PC-3 (cell line): ENCODE measurements at regions not wholly inside any gene's neighbourhood (a gene's known extent, or its start where the extent isn't known, plus 50 kb on each side); places are given as distances from the start of the nearest gene placed in this dataset.

Source experiments
- ATAC-seq: fragments of 200-7000 bp; cut with Tn5 transposase; 2 replicates; pipeline ENCODE4 v1.9.1; 2020; ENCODE audit warnings: mild to moderate bottlenecking, moderate library complexity
- BruUV-seq: library from RNA; stranded (reverse); fragments of 400-500 nt; replicated peaks from 2 replicates; lab custom pipeline; 2021; lab: Mats Ljungman, UMichigan
- CTCF ChIA-PET: fragments of 300-600 bp; sonication (Branson Sonifier 250); formaldehyde crosslinking; loops from one replicate; lab custom pipeline; 2022; ENCODE audit warnings: antibody characterized with exemption; lab: Charles Lee
- POLR2A ChIA-PET: fragments of 300-600 bp; sonication (Branson Sonifier 250); formaldehyde crosslinking; loops from one replicate; lab custom pipeline; 2022; ENCODE audit warnings: antibody characterized with exemption; ENCODE audit not compliant: unreplicated experiment; lab: Charles Lee
- DNase-seq: peaks from one replicate; pipeline ENCODE4 v3.0.0-alpha.2; 2015
- H2AFZ ChIP-seq: fragments of 300-600 bp; sonication (generic); 2 replicates; pipeline ENCODE4 v1.6.0; 2016; ENCODE audit warnings: antibody characterized with exemption, low read length
- H3F3A ChIP-seq: fragments of 300-600 bp; sonication (generic); one replicate; pipeline ENCODE4 v1.6.0; 2017; ENCODE audit warnings: antibody characterized with exemption, low read length, control low read depth, mild to moderate bottlenecking; ENCODE audit not compliant: unreplicated experiment
- H3K27ac ChIP-seq: fragments of 300-600 bp; sonication (generic); 2 replicates; pipeline ENCODE4 v1.5.1; 2016; ENCODE audit warnings: mild to moderate bottlenecking, low read length
- H3K27me3 ChIP-seq: fragments of 300-600 bp; sonication (generic); 2 replicates; pipeline ENCODE4 v1.6.1; 2016; ENCODE audit warnings: low read length, mixed read lengths
- H3K36me3 ChIP-seq: fragments of 300-600 bp; sonication (generic); 2 replicates; pipeline ENCODE4 v1.6.1; 2016; ENCODE audit warnings: low read depth, mixed run types, low read length, mixed read lengths
- H3K4me1 ChIP-seq: fragments of 300-600 bp; sonication (generic); 2 replicates; pipeline ENCODE4 v1.5.1; 2016; ENCODE audit warnings: low read length; ENCODE audit not compliant: insufficient read depth
- H3K4me2 ChIP-seq: fragments of 300-600 bp; sonication (generic); 2 replicates; pipeline ENCODE4 v1.6.0; 2016; ENCODE audit warnings: low read length
- H3K4me3 ChIP-seq: fragments of 300-600 bp; sonication (generic); 2 replicates; pipeline ENCODE4 v1.5.1; 2016; ENCODE audit warnings: mild to moderate bottlenecking, low read length, mixed read lengths
- H3K79me2 ChIP-seq: fragments of 300-600 bp; sonication (generic); 2 replicates; pipeline ENCODE4 v1.6.1; 2017; ENCODE audit warnings: low read length, mixed read lengths
- H3K9ac ChIP-seq: fragments of 300-600 bp; sonication (generic); 2 replicates; pipeline ENCODE4 v1.6.0; 2016; ENCODE audit warnings: mild to moderate bottlenecking, low read length
- H3K9me2 ChIP-seq: fragments of 300-600 bp; sonication (generic); replicated peaks from 2 replicates; pipeline ENCODE4 v1.6.1; 2016; ENCODE audit warnings: mixed run types, low read length, mixed read lengths
- H3K9me3 ChIP-seq: fragments of 300-600 bp; sonication (generic); 2 replicates; pipeline ENCODE4 v1.6.1; 2016; ENCODE audit warnings: low read length, mixed read lengths
- H4K20me1 ChIP-seq: fragments of 300-600 bp; sonication (generic); 2 replicates; pipeline ENCODE4 v1.6.1; 2016; ENCODE audit warnings: low read length, mixed read lengths
- CTCF ChIP-seq: fragments of 300-600 bp; sonication (generic); conservative IDR thresholded peaks from 2 replicates; pipeline ENCODE4 v1.5.1; 2017; ENCODE audit warnings: antibody characterized with exemption, low read depth, mild to moderate bottlenecking, low read length
- EZH2 ChIP-seq: fragments of 300-600 bp; sonication (generic); IDR thresholded peaks from one replicate; pipeline ENCODE4 v1.6.1; 2017; ENCODE audit warnings: antibody characterized with exemption, mild to moderate bottlenecking, low read length; ENCODE audit not compliant: unreplicated experiment
- EZH2phosphoT487 ChIP-seq: fragments of 300-600 bp; sonication (generic); IDR thresholded peaks from 2 replicates; pipeline ENCODE4 v1.6.1; 2018; ENCODE audit warnings: mild to moderate bottlenecking, antibody characterized with exemption, low read length, borderline replicate concordance
- intact Hi-C: fragments of 100-400 bp; cut with micrococcal nuclease; formaldehyde crosslinking; loops from 2 replicates; pipeline ENCODE4 v1.9.0; 2023

- Histone ChIP-seq H3F3A (no peaks in the 10 kb centered on the region), H2AFZ (no peak overlapping the region), H3K4me1 (no peaks in the 10 kb centered on the region), H3K9ac (no peak overlapping the region), H3K79me2 (no peaks in the 10 kb centered on the region), H4K20me1 (no peaks in the 10 kb centered on the region), H3K9me3 (no peaks in the 10 kb centered on the region), H3K27ac (no peak overlapping the region), H3K9me2 (no peaks in the 10 kb centered on the region), H3K27me3 (peaks cover 17% of the 10 kb centered on the region), H3K4me2 (no peak overlapping the region), H3K4me3 (no peak overlapping the region), H3K36me3 (no peaks in the 10 kb centered on the region)
- DNase-seq (no peak), ATAC-seq (no peak)
- ChIA-PET CTCF (no interaction called here), POLR2A (no interaction called here)
- TF ChIP-seq EZH2 (no peak), EZH2phosphoT487 (no peak), CTCF (no peak)
- no TSS peak for BruUV-seq
- intact Hi-C loops, result no loop called here
These were observed 115.8 kb upstream of the PAX6 start for GRCh38 chr11:31926816-31927528.

GRCh38 chr11:31926106-31926505 is 115.0 kb upstream of the PAX6 start:
- ATAC-seq, result no peak
- no peaks in the 10 kb centered on the region for H4K20me1 ChIP-seq
- no peak overlapping the region for H2AFZ ChIP-seq
- H3K4me2 ChIP-seq, result no peak overlapping the region
- no peak overlapping the region for H3K9ac ChIP-seq
- H3K27me3 ChIP-seq, result peaks cover 9% of the 10 kb centered on the region
- intact Hi-C loops, result no loop called here
- no peak for DNase-seq
- H3K27ac ChIP-seq, result no peak overlapping the region
- H3K4me3 ChIP-seq, result no peak overlapping the region
- H3K4me1 ChIP-seq, result no peaks in the 10 kb centered on the region
- H3K36me3 ChIP-seq, result no peaks in the 10 kb centered on the region
- CTCF ChIA-PET, result no interaction called here
- no peaks in the 10 kb centered on the region for H3K9me3 ChIP-seq
- TF ChIP-seq EZH2phosphoT487 (no peak), EZH2 (no peak), CTCF (no peak)
- POLR2A ChIA-PET, result no interaction called here
- no peaks in the 10 kb centered on the region for H3F3A ChIP-seq
- no peaks in the 10 kb centered on the region for H3K79me2 ChIP-seq
- no peaks in the 10 kb centered on the region for H3K9me2 ChIP-seq
- no TSS peak for BruUV-seq

GRCh38 chr11:31922450-31922849 is 111.3 kb upstream of the PAX6 start:
- Histone ChIP-seq H3K36me3 (no peaks in the 10 kb centered on the region), H2AFZ (no peak overlapping the region), H3K27me3 (peaks cover 9% of the 10 kb centered on the region), H4K20me1 (no peaks in the 10 kb centered on the region), H3K79me2 (no peaks in the 10 kb centered on the region), H3K9me3 (no peaks in the 10 kb centered on the region), H3K9ac (no peak overlapping the region), H3K4me1 (no peaks in the 10 kb centered on the region), H3F3A (no peaks in the 10 kb centered on the region), H3K4me3 (no peak overlapping the region), H3K27ac (no peak overlapping the region), H3K9me2 (no peaks in the 10 kb centered on the region), H3K4me2 (no peak overlapping the region)
- BruUV-seq, result no TSS peak
- intact Hi-C loops, result no loop called here
- POLR2A ChIA-PET, result no interaction called here
- DNase-seq (no peak), ATAC-seq (no peak)
- TF ChIP-seq EZH2 (no peak), EZH2phosphoT487 (no peak), CTCF (no peak)
- CTCF ChIA-PET, result no interaction called here
